ENCODE measurements at regions not wholly inside any gene's neighbourhood (a gene's known extent, or its start where the extent isn't known, plus 50 kb on each side); places are given as distances from the start of the nearest gene placed in this dataset.
"Not testable (repeated sequence)": the region's sequence is repeated elsewhere in the genome, so short reads cannot be mapped to it uniquely, and the experiment has no call there.

GRCh38 chr22:22988150-22988549 is 82.2 kb upstream of the GNAZ start:
- Histone ChIP-seq H3K4me1 (no peaks in the 10 kb centered on the region), H3K9me3 (no peaks in the 10 kb centered on the region), H3K27ac (no peak overlapping the region), H3K36me3 (replicated peaks in 1 of 2; ENCODE audit: insufficient read depth in 1 of 2, low read depth in 2 of 2) (no peaks in the 10 kb centered on the region), H3K27me3 (no peaks in the 10 kb centered on the region), H3K4me3 (no peak overlapping the region)
- intact Hi-C loops (cut with DNase I), result no loop called here
- 40 to 57% methylated on average over 3 of the region's 3 CpGs for WGBS, 2 donors
- DNase-seq (no peak), ATAC-seq (no peak)
- no peak for TF ChIP-seq POLR2A (IDR thresholded peaks at IDR 0.05)
- TF ChIP-seq CTCF (IDR thresholded peaks at IDR 0.05), result no peak

GRCh38 chr22:22988785-22989184 is 81.5 kb upstream of the GNAZ start:
- intact Hi-C loops (cut with DNase I), result no loop called here
- no peak for TF ChIP-seq POLR2A (IDR thresholded peaks at IDR 0.05)
- no peak for TF ChIP-seq CTCF (IDR thresholded peaks at IDR 0.05)
- H3K27ac ChIP-seq, result no peak overlapping the region
- H3K9me3 ChIP-seq, result no peaks in the 10 kb centered on the region
- no peaks in the 10 kb centered on the region for H3K27me3 ChIP-seq
- ATAC-seq, result no peak
- DNase-seq, result no peak
- no peak overlapping the region for H3K4me3 ChIP-seq
- H3K4me1 ChIP-seq, result no peaks in the 10 kb centered on the region
- H3K36me3 ChIP-seq (replicated peaks in 1 of 2; ENCODE audit: insufficient read depth in 1 of 2, low read depth in 2 of 2), result no peaks in the 10 kb centered on the region
- WGBS, 2 donors, result 66 to 73% methylated on average over 3 of the region's 3 CpGs

GRCh38 chr22:22989856-22990255 is 80.5 kb upstream of the GNAZ start:
- Histone ChIP-seq H3K4me3 (no peak overlapping the region), H3K27ac (no peak overlapping the region), H3K4me1 (no peaks in the 10 kb centered on the region), H3K9me3 (no peaks in the 10 kb centered on the region), H3K36me3 (replicated peaks in 1 of 2; ENCODE audit: insufficient read depth in 1 of 2, low read depth in 2 of 2) (no peaks in the 10 kb centered on the region), H3K27me3 (no peaks in the 10 kb centered on the region)
- no peak for DNase-seq
- TF ChIP-seq POLR2A (IDR thresholded peaks at IDR 0.05) (no peak), CTCF (IDR thresholded peaks at IDR 0.05) (no peak)
- intact Hi-C loops (cut with DNase I), result no loop called here
- no peak for ATAC-seq
- WGBS, 2 donors, result 94 to 98% methylated on average over 3 of the region's 3 CpGs

- H3K4me3 ChIP-seq; ATAC-seq; intact Hi-C loops (cut with DNase I); DNase-seq; H3K27ac ChIP-seq; H3K36me3 ChIP-seq (replicated peaks in 1 of 2; ENCODE audit: insufficient read depth in 1 of 2, low read depth in 2 of 2); H3K4me1 ChIP-seq; H3K27me3 ChIP-seq; H3K9me3 ChIP-seq: not testable (repeated sequence)
- 65 to 66% methylated on average over 7 of the region's 7 CpGs for WGBS, 2 donors
Observed at GRCh38 chr22:22990711-22991505, 79.4 kb upstream of the GNAZ start.

- H3K27me3 ChIP-seq, result no peaks in the 10 kb centered on the region
- WGBS, 2 donors, result 65 to 67% methylated on average over 3 of the region's 3 CpGs
Observed at GRCh38 chr22:22992474-22992873, 77.8 kb upstream of the GNAZ start.

More at GRCh38 chr22:22992474-22992873, 77.8 kb upstream of the GNAZ start:
- intact Hi-C loops (cut with DNase I), result no loop called here
- DNase-seq (no peak), ATAC-seq (no peak)
- Histone ChIP-seq H3K4me3 (no peak overlapping the region), H3K9me3 (peaks cover 0 to 5% (median 0%) of the 10 kb centered on the region in 3 donors), H3K27ac (no peak overlapping the region), H3K36me3 (replicated peaks in 1 of 2; ENCODE audit: insufficient read depth in 1 of 2, low read depth in 2 of 2) (no peaks in the 10 kb centered on the region), H3K4me1 (no peaks in the 10 kb centered on the region)
- no peak for TF ChIP-seq CTCF (IDR thresholded peaks at IDR 0.05)
- TF ChIP-seq POLR2A (IDR thresholded peaks at IDR 0.05), result no peak

Data from body of pancreas (tissue), 4 donors.